ENCODE measurements at regions not wholly inside any gene's neighbourhood (a gene's known extent, or its start where the extent isn't known, plus 50 kb on each side); places are given as distances from the start of the nearest gene placed in this dataset.

- BruUV-seq (replicated peaks), result no TSS peak
- no peaks in the 10 kb centered on the region for H3K27me3 ChIP-seq (replicated peaks; ENCODE audit: insufficient read depth, low read depth, low read length, poor library complexity)
- H3K27ac ChIP-seq (ENCODE audit: low read depth, low read length, poor library complexity, severe bottlenecking), result no peak overlapping the region
- no peaks in the 10 kb centered on the region for H3K36me3 ChIP-seq (ENCODE audit: insufficient read depth, low read length, poor library complexity, severe bottlenecking)
- intact Hi-C loops (cut with micrococcal nuclease; ENCODE audit: unreplicated experiment), result no loop called here
- POLR2A ChIA-PET (ENCODE audit: low non-redundant PET), result interaction anchor here (0.6 kb wide), 1 partner anchor 72 kb away, joined by 5 read pairs; no protein-coding TSS in a partner anchor
- TF ChIP-seq EZH2 (IDR thresholded peaks at IDR 0.05; ENCODE audit: borderline replicate concordance, low read depth, low read length, poor library complexity, severe bottlenecking), result no peak
- no peak for TF ChIP-seq CTCF (conservative IDR thresholded peaks at IDR 0.05; ENCODE audit: low read depth, low read length)
- CTCF ChIA-PET, result no interaction called here
- no peak overlapping the region for H3K4me3 ChIP-seq (ENCODE audit: low read depth, low read length, poor library complexity, severe bottlenecking)
- H3K4me1 ChIP-seq (ENCODE audit: insufficient read depth, low read length, poor library complexity, severe bottlenecking), result peaks cover 32% of the 10 kb centered on the region
- H3K9me3 ChIP-seq (ENCODE audit: low read depth, low read length, poor library complexity, severe bottlenecking), result no peaks in the 10 kb centered on the region
- no peak for DNase-seq (ENCODE audit: low spot score)
Observed at GRCh38 chr4:110305455-110305854, 107.0 kb upstream of the ELOVL6 start.

- BruUV-seq (replicated peaks), result no TSS peak
- ChIA-PET CTCF (no interaction called here), POLR2A (ENCODE audit: low non-redundant PET) (no interaction called here)
- Histone ChIP-seq H3K27me3 (replicated peaks; ENCODE audit: insufficient read depth, low read depth, low read length, poor library complexity) (no peaks in the 10 kb centered on the region), H3K36me3 (ENCODE audit: insufficient read depth, low read length, poor library complexity, severe bottlenecking) (no peaks in the 10 kb centered on the region), H3K4me3 (ENCODE audit: low read depth, low read length, poor library complexity, severe bottlenecking) (no peak overlapping the region), H3K4me1 (ENCODE audit: insufficient read depth, low read length, poor library complexity, severe bottlenecking) (no peaks in the 10 kb centered on the region), H3K9me3 (ENCODE audit: low read depth, low read length, poor library complexity, severe bottlenecking) (no peaks in the 10 kb centered on the region), H3K27ac (ENCODE audit: low read depth, low read length, poor library complexity, severe bottlenecking) (no peak overlapping the region)
- TF ChIP-seq EZH2 (IDR thresholded peaks at IDR 0.05; ENCODE audit: borderline replicate concordance, low read depth, low read length, poor library complexity, severe bottlenecking) (no peak), CTCF (conservative IDR thresholded peaks at IDR 0.05; ENCODE audit: low read depth, low read length) (no peak)
- intact Hi-C loops (cut with micrococcal nuclease; ENCODE audit: unreplicated experiment), result no loop called here
- no peak for DNase-seq (ENCODE audit: low spot score)
Observed at GRCh38 chr4:110296892-110297291, 98.5 kb upstream of the ELOVL6 start.

- H3K27me3 ChIP-seq (replicated peaks; ENCODE audit: insufficient read depth, low read depth, low read length, poor library complexity), result no peaks in the 10 kb centered on the region
- H3K4me1 ChIP-seq (ENCODE audit: insufficient read depth, low read length, poor library complexity, severe bottlenecking), result no peaks in the 10 kb centered on the region
- no TSS peak for BruUV-seq (replicated peaks)
- intact Hi-C loops (cut with micrococcal nuclease; ENCODE audit: unreplicated experiment), result no loop called here
- no peak overlapping the region for H3K27ac ChIP-seq (ENCODE audit: low read depth, low read length, poor library complexity, severe bottlenecking)
- no peaks in the 10 kb centered on the region for H3K9me3 ChIP-seq (ENCODE audit: low read depth, low read length, poor library complexity, severe bottlenecking)
- TF ChIP-seq EZH2 (IDR thresholded peaks at IDR 0.05; ENCODE audit: borderline replicate concordance, low read depth, low read length, poor library complexity, severe bottlenecking) (no peak), CTCF (conservative IDR thresholded peaks at IDR 0.05; ENCODE audit: low read depth, low read length) (no peak)
- POLR2A ChIA-PET (ENCODE audit: low non-redundant PET), result no interaction called here
- no peak overlapping the region for H3K4me3 ChIP-seq (ENCODE audit: low read depth, low read length, poor library complexity, severe bottlenecking)
- CTCF ChIA-PET, result no interaction called here
- no peaks in the 10 kb centered on the region for H3K36me3 ChIP-seq (ENCODE audit: insufficient read depth, low read length, poor library complexity, severe bottlenecking)
- no peak for DNase-seq (ENCODE audit: low spot score)
Observed at GRCh38 chr4:110294165-110294564, 95.8 kb upstream of the ELOVL6 start.

All from A673 (cell line).